Fibroblast of lung (primary cell): ENCODE measurements at regions not wholly inside any gene's neighbourhood (a gene's known extent, or its start where the extent isn't known, plus 50 kb on each side); places are given as distances from the start of the nearest gene placed in this dataset.

Experiments
- DNase-seq, 2 donors: peaks; one replicate each; pipeline versions ENCODE4 v3.0.0 to v3.0.0-alpha.2; 2010; ENCODE audit warnings: low read depth in 2 of 2
- H2AFZ ChIP-seq: 2 replicates; pipeline ENCODE4 v1.5.1; 2012; ENCODE audit warnings: low read length, control low read depth, inconsistent platforms
- H3K27ac ChIP-seq: 2 replicates; pipeline ENCODE4 v1.5.1; 2011; ENCODE audit warnings: low read length, control low read depth; ENCODE audit not compliant: insufficient read depth
- H3K27me3 ChIP-seq: 2 replicates; pipeline ENCODE4 v1.5.1; 2011; ENCODE audit warnings: mild to moderate bottlenecking, low read length; ENCODE audit not compliant: control insufficient read depth, insufficient read depth
- H3K36me3 ChIP-seq: 2 replicates; pipeline ENCODE4 v1.5.1; 2011; ENCODE audit warnings: low read length; ENCODE audit not compliant: control insufficient read depth, insufficient read depth
- H3K4me1 ChIP-seq: 2 replicates; pipeline ENCODE4 v1.5.1; 2011; ENCODE audit warnings: low read length; ENCODE audit not compliant: control insufficient read depth, insufficient read depth; ENCODE audit errors: extremely low read depth
- H3K4me2 ChIP-seq: 2 replicates; pipeline ENCODE4 v1.5.1; 2011; ENCODE audit warnings: low read length, control low read depth; ENCODE audit not compliant: insufficient read depth; ENCODE audit errors: extremely low read depth
- H3K4me3 ChIP-seq, 4 experiments: fragments of 200-600 bp in 1 of 4; sonication (generic) in 1 of 4; replicated peaks in 1 of 4; 2 replicates each; pipeline ENCODE4 v1.5.1; 2011 to 2016; ENCODE audit warnings: low read length in 4 of 4, low read depth in 3 of 4, mild to moderate bottlenecking in 3 of 4, control low read depth in 2 of 4, inconsistent platforms in 1 of 4, mixed read lengths in 1 of 4; ENCODE audit not compliant: insufficient read depth in 1 of 4; ENCODE audit errors: control extremely low read depth in 1 of 4
- H3K79me2 ChIP-seq: 2 replicates; pipeline ENCODE4 v1.5.1; 2012; ENCODE audit warnings: mild to moderate bottlenecking, low read length, inconsistent platforms; ENCODE audit not compliant: control insufficient read depth, insufficient read depth
- H3K9ac ChIP-seq: 2 replicates; pipeline ENCODE4 v1.5.1; 2011; ENCODE audit warnings: mild to moderate bottlenecking, low read length, control low read depth; ENCODE audit not compliant: insufficient read depth
- H3K9me3 ChIP-seq: 2 replicates; pipeline ENCODE4 v1.5.1; 2012; ENCODE audit warnings: low read depth, low read length; ENCODE audit not compliant: control insufficient read depth, insufficient read depth
- H4K20me1 ChIP-seq: 2 replicates; pipeline ENCODE4 v1.5.1; 2011; ENCODE audit warnings: low read length; ENCODE audit not compliant: control insufficient read depth, insufficient read depth; ENCODE audit errors: extremely low read depth
- CTCF ChIP-seq, 2 donors: IDR thresholded peaks in 1 of 2; conservative IDR thresholded peaks in 1 of 2; 1 replicate in 1 of 2; 2 replicates in 1 of 2; pipeline ENCODE4 v1.5.1; 2011 to 2012; ENCODE audit warnings: low read length in 2 of 2, control low read depth in 1 of 2, inconsistent platforms in 1 of 2, low read depth in 1 of 2, mild to moderate bottlenecking in 1 of 2
- EZH2 ChIP-seq: IDR thresholded peaks from 2 replicates; pipeline ENCODE4 v1.5.1; 2012; ENCODE audit warnings: low read length, control low read depth, mild to moderate bottlenecking; ENCODE audit errors: missing control alignments

- Histone ChIP-seq H4K20me1 (no peaks in the 10 kb centered on the region), H3K9me3 (no peaks in the 10 kb centered on the region), H3K4me2 (no peak overlapping the region), H3K4me1 (no peaks in the 10 kb centered on the region), H3K27me3 (no peaks in the 10 kb centered on the region), H2AFZ (no peak overlapping the region), H3K36me3 (no peaks in the 10 kb centered on the region), H3K27ac (no peak overlapping the region), H3K79me2 (no peaks in the 10 kb centered on the region), H3K4me3 (no peak overlapping the region), H3K9ac (no peak overlapping the region)
- TF ChIP-seq CTCF (conservative IDR thresholded peaks at IDR 0.05 in 1 of 2, IDR thresholded peaks at IDR 0.05 in 1 of 2; ENCODE audit: low read depth in 1 of 2, low read length in 2 of 2) (no peak), EZH2 (no peak)
- no peak for DNase-seq
Measured at GRCh38 chr5:173699966-173700365, 83.5 kb upstream of the BOD1 start.

GRCh38 chr5:173703466-173703865, 87.0 kb upstream of the BOD1 start:
- Histone ChIP-seq H3K79me2 (no peaks in the 10 kb centered on the region), H3K4me1 (no peaks in the 10 kb centered on the region), H3K27me3 (no peaks in the 10 kb centered on the region), H3K9me3 (no peaks in the 10 kb centered on the region), H4K20me1 (no peaks in the 10 kb centered on the region), H3K4me2 (no peak overlapping the region), H3K9ac (no peak overlapping the region), H3K4me3 (no peak overlapping the region), H3K27ac (no peak overlapping the region), H3K36me3 (no peaks in the 10 kb centered on the region), H2AFZ (no peak overlapping the region)
- DNase-seq = no peak
- TF ChIP-seq CTCF (conservative IDR thresholded peaks at IDR 0.05 in 1 of 2, IDR thresholded peaks at IDR 0.05 in 1 of 2; ENCODE audit: low read depth in 1 of 2, low read length in 2 of 2) (no peak), EZH2 (no peak)

- Histone ChIP-seq H3K79me2 (no peaks in the 10 kb centered on the region), H3K9ac (no peak overlapping the region), H3K9me3 (no peaks in the 10 kb centered on the region), H3K4me2 (no peak overlapping the region), H3K27me3 (no peaks in the 10 kb centered on the region), H3K36me3 (no peaks in the 10 kb centered on the region), H4K20me1 (no peaks in the 10 kb centered on the region), H3K4me3 (no peak overlapping the region), H3K4me1 (no peaks in the 10 kb centered on the region), H2AFZ (no peak overlapping the region), H3K27ac (no peak overlapping the region)
- TF ChIP-seq CTCF (conservative IDR thresholded peaks at IDR 0.05 in 1 of 2, IDR thresholded peaks at IDR 0.05 in 1 of 2; ENCODE audit: low read depth in 1 of 2, low read length in 2 of 2) (no peak), EZH2 (no peak)
- no peak for DNase-seq
Measured at GRCh38 chr5:173704615-173705511, 88.4 kb upstream of the BOD1 start.
